Fibroblast of mammary gland (primary cell): ENCODE measurements at regions not wholly inside any gene's neighbourhood (a gene's known extent, or its start where the extent isn't known, plus 50 kb on each side); places are given as distances from the start of the nearest gene placed in this dataset.

ENCODE experiments used
- DNase-seq: peaks from one replicate; pipeline ENCODE4 v3.0.0-alpha.2; 2010; ENCODE audit warnings: low read depth
- H3K4me3 ChIP-seq: 2 replicates; pipeline ENCODE4 v1.5.1; 2011; ENCODE audit warnings: low read depth, mild to moderate bottlenecking, low read length, moderate library complexity; ENCODE audit not compliant: control insufficient read depth
- TF ChIP-seq, protein P1 (sequence below): conservative IDR thresholded peaks from 2 replicates; pipeline ENCODE4 v1.5.1; 2011; ENCODE audit warnings: low read depth, low read length, inconsistent platforms; ENCODE audit not compliant: control insufficient read depth, insufficient read depth

DNA sequence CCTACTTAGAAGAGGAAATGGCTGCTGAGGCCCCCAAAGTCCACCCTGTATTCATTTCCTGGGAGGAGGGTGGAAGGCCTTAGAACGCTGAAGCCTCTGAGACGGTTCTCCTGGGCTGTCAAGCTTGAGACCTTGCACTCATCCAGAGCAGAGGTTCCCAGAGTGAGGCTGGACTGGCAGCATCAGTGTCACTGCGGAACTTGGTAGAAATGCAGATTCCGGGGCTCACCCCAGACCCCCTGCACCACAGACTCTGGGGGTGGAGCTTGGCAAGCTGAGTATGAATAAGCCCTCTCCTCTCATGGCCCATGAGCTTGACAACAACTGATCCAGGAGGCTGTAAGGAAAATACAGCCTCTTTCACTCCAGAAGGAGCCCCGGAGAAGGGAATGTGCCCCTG, 218.3 kb downstream of the IRF8 start:
- no peak for DNase-seq
- TF ChIP-seq, protein P1, sequence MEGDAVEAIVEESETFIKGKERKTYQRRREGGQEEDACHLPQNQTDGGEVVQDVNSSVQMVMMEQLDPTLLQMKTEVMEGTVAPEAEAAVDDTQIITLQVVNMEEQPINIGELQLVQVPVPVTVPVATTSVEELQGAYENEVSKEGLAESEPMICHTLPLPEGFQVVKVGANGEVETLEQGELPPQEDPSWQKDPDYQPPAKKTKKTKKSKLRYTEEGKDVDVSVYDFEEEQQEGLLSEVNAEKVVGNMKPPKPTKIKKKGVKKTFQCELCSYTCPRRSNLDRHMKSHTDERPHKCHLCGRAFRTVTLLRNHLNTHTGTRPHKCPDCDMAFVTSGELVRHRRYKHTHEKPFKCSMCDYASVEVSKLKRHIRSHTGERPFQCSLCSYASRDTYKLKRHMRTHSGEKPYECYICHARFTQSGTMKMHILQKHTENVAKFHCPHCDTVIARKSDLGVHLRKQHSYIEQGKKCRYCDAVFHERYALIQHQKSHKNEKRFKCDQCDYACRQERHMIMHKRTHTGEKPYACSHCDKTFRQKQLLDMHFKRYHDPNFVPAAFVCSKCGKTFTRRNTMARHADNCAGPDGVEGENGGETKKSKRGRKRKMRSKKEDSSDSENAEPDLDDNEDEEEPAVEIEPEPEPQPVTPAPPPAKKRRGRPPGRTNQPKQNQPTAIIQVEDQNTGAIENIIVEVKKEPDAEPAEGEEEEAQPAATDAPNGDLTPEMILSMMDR, result no peak
- H3K4me3 ChIP-seq, result no peak overlapping the region

- DNase-seq, result peak; percentile 27
- TF ChIP-seq, protein P1, result no peak
- H3K4me3 ChIP-seq, result no peak overlapping the region
Observed at GRCh38 chr16:86117756-86118155, 218.8 kb downstream of the IRF8 start.

GRCh38 chr16:86118467-86119307, 219.7 kb downstream of the IRF8 start:
- no peak overlapping the region for H3K4me3 ChIP-seq
- TF ChIP-seq, protein P1, result no peak
- no peak for DNase-seq

GRCh38 chr16:86120201-86121192, 221.5 kb downstream of the IRF8 start:
- TF ChIP-seq, protein P1, result no peak
- no peak overlapping the region for H3K4me3 ChIP-seq
- no peak for DNase-seq

- no peak overlapping the region for H3K4me3 ChIP-seq
- no peak for DNase-seq
- TF ChIP-seq, protein P1, result no peak
Observed at GRCh38 chr16:86121374-86122010, 222.5 kb downstream of the IRF8 start.

GRCh38 chr16:86122681-86123342, 223.8 kb downstream of the IRF8 start:
- DNase-seq, result no peak
- TF ChIP-seq, protein P1, result no peak
- H3K4me3 ChIP-seq, result no peak overlapping the region
